K562 (cell line): ENCODE measurements at regions not wholly inside any gene's neighbourhood (a gene's known extent, or its start where the extent isn't known, plus 50 kb on each side); places are given as distances from the start of the nearest gene placed in this dataset.
A peak's percentile ranks its signal among the peaks of the same experiment; 100 is the strongest.

ENCODE experiments used
- ATAC-seq: fragments of 200-7000 bp; cut with Tn5 transposase; 3 replicates; pipeline ENCODE4 v1.9.1; 2020; ENCODE audit warnings: moderate library complexity
- BruUV-seq: library from RNA; stranded (reverse); fragments of 400-500 nt; replicated peaks from 2 replicates; lab custom pipeline; 2021; lab: Mats Ljungman, UMichigan
- CTCF ChIA-PET: fragments of 300-600 bp; formaldehyde crosslinking; extraction: SDS; loops from one replicate; lab custom pipeline; 2021; ENCODE audit warnings: low intra/inter-chr PET ratio; lab: Yijun Ruan, JAX
- POLR2A ChIA-PET: fragments of 300-600, 350-650 bp; sonication (Branson Sonifier 250); formaldehyde crosslinking; extraction: SDS; loops from one replicate; lab custom pipeline; 2021; ENCODE audit warnings: antibody characterized with exemption, inconsistent platforms; lab: Yijun Ruan, JAX
- DNase-seq, 4 experiments: peaks; one replicate each; pipeline versions ENCODE4 v3.0.0 to v3.0.0-alpha.2; 2011 to 2018; ENCODE audit warnings: low spot score in 3 of 4, mixed read lengths in 3 of 4; ENCODE audit errors: extremely low read depth in 1 of 4
- FAIRE-seq: peaks from 2 replicates; lab custom pipeline; 2011; peaks lifted over from hg19 to GRCh38; lab: Jason Lieb, UNC
- H2AFZ ChIP-seq: 2 replicates; pipeline ENCODE4 v1.6.0; 2011; ENCODE audit warnings: low read depth, low read length, control low read depth, inconsistent platforms
- H3K27ac ChIP-seq: fragments of 200-600 bp; 3 replicates; pipeline ENCODE4 v1.8.0; 2011; ENCODE audit warnings: low read depth, mild to moderate bottlenecking, control low read depth, inconsistent platforms, low read length, moderate library complexity, mixed read lengths; ENCODE audit errors: extremely low read depth
- H3K27me3 ChIP-seq, 2 experiments: fragments of 300-600 bp in 1 of 2; 2 replicates in 1 of 2; 3 replicates in 1 of 2; pipeline versions ENCODE4 v1.6.0 to v1.8.0; 2011; ENCODE audit warnings: inconsistent platforms in 2 of 2, low read length in 2 of 2, mild to moderate bottlenecking in 1 of 2, mixed read lengths in 1 of 2, moderate library complexity in 1 of 2; ENCODE audit not compliant: control insufficient read depth in 2 of 2, insufficient read depth in 2 of 2
- H3K36me3 ChIP-seq: fragments of 300-600 bp; 3 replicates; pipeline ENCODE4 v1.8.0; 2011; ENCODE audit warnings: mild to moderate bottlenecking, low read length, inconsistent platforms; ENCODE audit not compliant: control insufficient read depth, insufficient read depth
- H3K4me1 ChIP-seq, 2 experiments: fragments of 200-600 bp in 1 of 2; replicated peaks in 1 of 2; 2 replicates in 1 of 2; 3 replicates in 1 of 2; pipeline versions ENCODE4 v1.5.1 to v1.8.0; 2011; ENCODE audit warnings: inconsistent platforms in 2 of 2, low read length in 2 of 2, mild to moderate bottlenecking in 1 of 2, mixed read lengths in 1 of 2, moderate library complexity in 1 of 2; ENCODE audit not compliant: control insufficient read depth in 2 of 2, insufficient read depth in 2 of 2
- H3K4me2 ChIP-seq: 2 replicates; pipeline ENCODE4 v1.6.1; 2011; ENCODE audit warnings: low read length, control low read depth, inconsistent platforms, mixed read lengths; ENCODE audit not compliant: insufficient read depth
- H3K4me3 ChIP-seq: fragments of 200-600 bp; sonication (generic), shearing (Covaris generic); 2 replicates; pipeline ENCODE4 v1.5.1; 2016; ENCODE audit warnings: control low read depth, inconsistent platforms
- H3K79me2 ChIP-seq: fragments of 200-600 bp; 3 replicates; pipeline ENCODE4 v1.8.0; 2011; ENCODE audit warnings: low read length, inconsistent platforms; ENCODE audit not compliant: control insufficient read depth, insufficient read depth
- H3K9ac ChIP-seq, 2 experiments: 2 replicates each; pipeline versions ENCODE4 v1.6.0 to v1.6.1; 2011; ENCODE audit warnings: low read depth in 2 of 2, low read length in 2 of 2, control low read depth in 1 of 2, inconsistent platforms in 1 of 2, mild to moderate bottlenecking in 1 of 2, mixed read lengths in 1 of 2; ENCODE audit not compliant: insufficient read depth in 1 of 2
- H3K9me1 ChIP-seq: one replicate; pipeline ENCODE4 v1.6.0; 2011; ENCODE audit warnings: inconsistent platforms, mild to moderate bottlenecking, low read length, moderate library complexity; ENCODE audit not compliant: control insufficient read depth, insufficient read depth
- H3K9me3 ChIP-seq: replicated peaks from 2 replicates; pipeline ENCODE4 v1.5.1; 2011; ENCODE audit warnings: low read depth, low read length, inconsistent platforms; ENCODE audit not compliant: control insufficient read depth, insufficient read depth
- H4K20me1 ChIP-seq: replicated peaks from 2 replicates; pipeline ENCODE4 v1.6.1; 2011; ENCODE audit warnings: low read length, inconsistent platforms, mixed read lengths; ENCODE audit not compliant: control insufficient read depth, insufficient read depth
- CTCF ChIP-seq, 3 experiments: IDR thresholded peaks in 2 of 3; conservative IDR thresholded peaks in 1 of 3; 2 replicates each; pipeline ENCODE4 v1.5.1; 2011 to 2012; ENCODE audit warnings: low read length in 3 of 3, mild to moderate bottlenecking in 3 of 3, control low read depth in 2 of 3, improper control_type of control experiment in 1 of 3, inconsistent platforms in 1 of 3, low read depth in 1 of 3, mixed read lengths in 1 of 3, moderate library complexity in 1 of 3; ENCODE audit not compliant: insufficient read depth in 2 of 3
- NCOA4 ChIP-seq: fragments of 450-650 bp; IDR thresholded peaks from 2 replicates; pipeline ENCODE4 v1.6.1; 2018; ENCODE audit warnings: mild to moderate bottlenecking; ENCODE audit not compliant: partially characterized antibody
- RBFOX2 ChIP-seq: fragments of 200-400 bp; formaldehyde crosslinking; IDR thresholded peaks from 2 replicates; pipeline ENCODE4 v1.6.1; 2017; ENCODE audit warnings: low read depth, mild to moderate bottlenecking, low read length, moderate library complexity
- UBTF ChIP-seq, 2 experiments: IDR thresholded peaks; 2 replicates each; pipeline ENCODE4 v1.6.1; 2012; ENCODE audit warnings: improper control_type of control experiment in 2 of 2, low read depth in 2 of 2, low read length in 2 of 2, borderline replicate concordance in 1 of 2
- WGBS: fragments of 100-300 bp; shearing (Covaris generic); methylation state at CpG from one replicate; pipeline ENCODE4 v1.1.6; 2016; ENCODE audit warnings: low coverage, mixed read lengths; ENCODE audit not compliant: insufficient coverage; ENCODE audit errors: missing lambda C conversion rate; 5-methylcytosine and 5-hydroxymethylcytosine counted together
- in situ Hi-C: fragments of 300-500 bp; cut with MboI; formaldehyde crosslinking; loops from 4 replicates; pipeline ENCODE4 v1.15.0; 2018; ENCODE audit warnings: inconsistent platforms, mixed read lengths
- intact Hi-C: fragments of 100-400 bp; cut with micrococcal nuclease; formaldehyde crosslinking; loops from 2 replicates; pipeline ENCODE4 v1.14.2; 2022
- TF ChIP-seq, protein P1 (sequence below): fragments of 450-650 bp; IDR thresholded peaks from 2 replicates; pipeline ENCODE4 v1.6.1; 2018; ENCODE audit not compliant: partially characterized antibody

DNA sequence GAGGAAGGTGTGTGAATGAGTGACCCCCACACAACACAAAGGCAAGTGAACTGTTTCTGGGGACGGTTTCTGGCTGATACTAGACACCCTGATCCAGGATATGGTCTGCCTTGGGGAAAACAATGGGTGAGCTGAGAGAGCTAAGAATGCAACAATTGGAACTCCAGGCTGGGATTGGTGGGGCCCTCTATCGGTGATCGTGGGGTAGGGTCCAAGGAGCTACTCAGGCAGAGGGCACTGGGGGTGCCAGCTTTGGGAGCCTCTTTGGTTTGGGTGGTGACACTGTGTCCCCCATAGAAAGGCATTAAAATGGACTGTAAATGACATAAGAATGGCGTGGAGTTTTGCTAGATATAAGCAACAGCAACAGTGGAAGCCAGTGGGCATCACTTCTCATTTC lies 439.1 kb downstream of the DMAC1 start:
- Histone ChIP-seq H3K79me2 (no peaks in the 10 kb centered on the region), H3K36me3 (no peaks in the 10 kb centered on the region), H3K9me1 (no peaks in the 10 kb centered on the region), H2AFZ (no peak overlapping the region), H3K9ac (no peak overlapping the region), H3K4me2 (no peak overlapping the region), H3K4me3 (no peak overlapping the region), H3K27me3 (no peaks in the 10 kb centered on the region), H3K9me3 (no peaks in the 10 kb centered on the region), H3K4me1 (no peaks in the 10 kb centered on the region), H3K27ac (no peak overlapping the region), H4K20me1 (no peaks in the 10 kb centered on the region)
- DNase-seq, result peak in 2 of 4 experiments; percentile 4 to 6
- TF ChIP-seq RBFOX2 (no peak), CTCF (IDR thresholded peaks at IDR 0.05 in 2 of 3, conservative IDR thresholded peaks at IDR 0.05 in 1 of 3; ENCODE audit: insufficient read depth in 2 of 3, low read depth in 1 of 3, low read length in 3 of 3) (0 out of 6 replicates have a peak, but pooled peaks of 1 of the 3 experiments have one; percentile 6)
- FAIRE-seq, result no peak
- ChIA-PET POLR2A (no interaction called here), CTCF (no interaction called here)
- intact Hi-C loops (no loop called here), in situ Hi-C loops (no loop called here)
- no TSS peak for BruUV-seq
- 0% methylated on average over 4 of the region's 4 CpGs for WGBS
- peak; percentile 45; the same call in 1 of the 3 replicates for ATAC-seq

DNA sequence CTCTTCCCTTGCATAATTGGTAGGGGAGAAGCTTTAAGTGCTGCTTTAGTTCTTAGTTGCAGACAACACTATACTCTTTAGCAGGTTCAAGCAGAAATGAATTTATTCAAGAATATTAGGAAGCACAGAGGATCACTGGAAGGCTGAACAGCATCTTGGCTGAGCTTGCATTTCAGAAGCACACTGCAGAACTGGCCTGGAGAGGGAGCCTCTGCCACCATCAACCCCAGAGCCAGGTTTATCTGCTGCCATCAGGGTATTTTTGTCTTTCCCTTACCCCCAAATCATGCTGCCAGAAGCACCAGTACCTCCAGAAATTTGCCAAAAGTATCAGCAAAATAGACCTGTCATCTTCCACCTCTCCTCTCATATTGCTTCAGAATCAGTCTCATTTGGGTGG lies 440.7 kb downstream of the DMAC1 start:
- Histone ChIP-seq H4K20me1 (no peaks in the 10 kb centered on the region), H3K27me3 (no peaks in the 10 kb centered on the region), H3K4me3 (no peak overlapping the region), H3K4me1 (no peaks in the 10 kb centered on the region), H3K4me2 (no peak overlapping the region), H3K36me3 (no peaks in the 10 kb centered on the region), H3K79me2 (no peaks in the 10 kb centered on the region), H3K27ac (no peak overlapping the region), H3K9me3 (no peaks in the 10 kb centered on the region)
- no peak for FAIRE-seq
- in situ Hi-C loops, result no loop called here
- CTCF ChIA-PET, result no interaction called here
- POLR2A ChIA-PET, result no interaction called here
- TF ChIP-seq NCOA4 (no peak), UBTF (IDR thresholded peaks at IDR 0.05; ENCODE audit: borderline replicate concordance in 1 of 2, low read depth in 2 of 2, low read length in 2 of 2) (no peak)
- TF ChIP-seq, protein P1, sequence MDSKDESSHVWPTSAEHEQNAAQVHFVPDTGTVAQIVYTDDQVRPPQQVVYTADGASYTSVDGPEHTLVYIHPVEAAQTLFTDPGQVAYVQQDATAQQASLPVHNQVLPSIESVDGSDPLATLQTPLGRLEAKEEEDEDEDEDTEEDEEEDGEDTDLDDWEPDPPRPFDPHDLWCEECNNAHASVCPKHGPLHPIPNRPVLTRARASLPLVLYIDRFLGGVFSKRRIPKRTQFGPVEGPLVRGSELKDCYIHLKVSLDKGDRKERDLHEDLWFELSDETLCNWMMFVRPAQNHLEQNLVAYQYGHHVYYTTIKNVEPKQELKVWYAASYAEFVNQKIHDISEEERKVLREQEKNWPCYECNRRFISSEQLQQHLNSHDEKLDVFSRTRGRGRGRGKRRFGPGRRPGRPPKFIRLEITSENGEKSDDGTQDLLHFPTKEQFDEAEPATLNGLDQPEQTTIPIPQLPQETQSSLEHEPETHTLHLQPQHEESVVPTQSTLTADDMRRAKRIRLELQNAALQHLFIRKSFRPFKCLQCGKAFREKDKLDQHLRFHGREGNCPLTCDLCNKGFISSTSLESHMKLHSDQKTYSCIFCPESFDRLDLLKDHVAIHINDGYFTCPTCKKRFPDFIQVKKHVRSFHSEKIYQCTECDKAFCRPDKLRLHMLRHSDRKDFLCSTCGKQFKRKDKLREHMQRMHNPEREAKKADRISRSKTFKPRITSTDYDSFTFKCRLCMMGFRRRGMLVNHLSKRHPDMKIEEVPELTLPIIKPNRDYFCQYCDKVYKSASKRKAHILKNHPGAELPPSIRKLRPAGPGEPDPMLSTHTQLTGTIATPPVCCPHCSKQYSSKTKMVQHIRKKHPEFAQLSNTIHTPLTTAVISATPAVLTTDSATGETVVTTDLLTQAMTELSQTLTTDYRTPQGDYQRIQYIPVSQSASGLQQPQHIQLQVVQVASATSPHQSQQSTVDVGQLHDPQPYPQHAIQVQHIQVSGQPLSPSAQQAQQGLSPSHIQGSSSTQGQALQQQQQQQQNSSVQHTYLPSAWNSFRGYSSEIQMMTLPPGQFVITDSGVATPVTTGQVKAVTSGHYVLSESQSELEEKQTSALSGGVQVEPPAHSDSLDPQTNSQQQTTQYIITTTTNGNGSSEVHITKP, result no peak
- TF ChIP-seq, all 486 proteins: peak for 0
- Histone ChIP-seq H2AFZ (no peak overlapping the region), H3K9me1 (no peaks in the 10 kb centered on the region), H3K9ac (no peak overlapping the region)
- no peak for ATAC-seq
- no peak for DNase-seq
- no TSS peak for BruUV-seq
- intact Hi-C loops, result no loop called here
